ENCODE measurements at regions not wholly inside any gene's neighbourhood (a gene's known extent, or its start where the extent isn't known, plus 50 kb on each side); places are given as distances from the start of the nearest gene placed in this dataset.

DNA sequence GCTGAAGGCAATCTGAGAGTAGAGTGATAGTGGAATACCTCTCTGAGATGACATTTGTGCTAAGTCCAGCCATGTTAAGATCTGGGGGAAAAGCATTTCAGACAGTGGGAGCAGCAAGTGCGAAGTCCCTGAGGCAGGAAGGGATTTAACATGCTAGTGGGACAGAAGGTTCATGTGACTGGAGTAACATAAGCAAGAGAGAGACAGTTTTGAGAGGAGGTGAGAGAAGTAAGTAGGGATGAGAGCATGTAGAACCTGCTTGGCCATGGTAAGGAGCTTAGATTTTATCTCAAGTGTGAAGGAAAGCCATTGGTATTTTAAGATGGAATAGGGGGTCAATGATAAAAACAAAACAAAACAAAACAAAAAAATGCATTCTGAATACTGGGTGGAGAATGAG, 358.6 kb upstream of the KCNH8 start:
- TF ChIP-seq, protein P1, sequence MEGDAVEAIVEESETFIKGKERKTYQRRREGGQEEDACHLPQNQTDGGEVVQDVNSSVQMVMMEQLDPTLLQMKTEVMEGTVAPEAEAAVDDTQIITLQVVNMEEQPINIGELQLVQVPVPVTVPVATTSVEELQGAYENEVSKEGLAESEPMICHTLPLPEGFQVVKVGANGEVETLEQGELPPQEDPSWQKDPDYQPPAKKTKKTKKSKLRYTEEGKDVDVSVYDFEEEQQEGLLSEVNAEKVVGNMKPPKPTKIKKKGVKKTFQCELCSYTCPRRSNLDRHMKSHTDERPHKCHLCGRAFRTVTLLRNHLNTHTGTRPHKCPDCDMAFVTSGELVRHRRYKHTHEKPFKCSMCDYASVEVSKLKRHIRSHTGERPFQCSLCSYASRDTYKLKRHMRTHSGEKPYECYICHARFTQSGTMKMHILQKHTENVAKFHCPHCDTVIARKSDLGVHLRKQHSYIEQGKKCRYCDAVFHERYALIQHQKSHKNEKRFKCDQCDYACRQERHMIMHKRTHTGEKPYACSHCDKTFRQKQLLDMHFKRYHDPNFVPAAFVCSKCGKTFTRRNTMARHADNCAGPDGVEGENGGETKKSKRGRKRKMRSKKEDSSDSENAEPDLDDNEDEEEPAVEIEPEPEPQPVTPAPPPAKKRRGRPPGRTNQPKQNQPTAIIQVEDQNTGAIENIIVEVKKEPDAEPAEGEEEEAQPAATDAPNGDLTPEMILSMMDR (IDR thresholded peaks at IDR 0.05 in 8 of 11, conservative IDR thresholded peaks at IDR 0.05 in 3 of 11) = no peak
- no peak for TF ChIP-seq POLR2A (IDR thresholded peaks at IDR 0.05)

Data from spleen (tissue), 7 donors.